ENCODE measurements at regions not wholly inside any gene's neighbourhood (a gene's known extent, or its start where the extent isn't known, plus 50 kb on each side); places are given as distances from the start of the nearest gene placed in this dataset.
"Not testable (repeated sequence)": the region's sequence is repeated elsewhere in the genome, so short reads cannot be mapped to it uniquely, and the experiment has no call there.

GRCh38 chr12:84502180-84502860 is 410.3 kb downstream of the SLC6A15 start:
- no peak for DNase-seq (ENCODE audit: low spot score)

GRCh38 chr12:84497819-84498218 is 414.8 kb downstream of the SLC6A15 start:
- peak; percentile 13 for DNase-seq (ENCODE audit: low spot score)

- no peak for DNase-seq (ENCODE audit: low spot score)
These were observed 416.9 kb downstream of the SLC6A15 start for GRCh38 chr12:84495711-84496110.

GRCh38 chr12:84492351-84492883 is 420.2 kb downstream of the SLC6A15 start:
- DNase-seq (ENCODE audit: low spot score) = no peak

- DNase-seq (ENCODE audit: low spot score) = no peak
These were observed 427.8 kb downstream of the SLC6A15 start for GRCh38 chr12:84484798-84485197.

- no peak for DNase-seq (ENCODE audit: low spot score)
These were observed 431.8 kb downstream of the SLC6A15 start for GRCh38 chr12:84480803-84481202.

- no peak for DNase-seq (ENCODE audit: low spot score)
These were observed 442.2 kb downstream of the SLC6A15 start for GRCh38 chr12:84470361-84470760.

GRCh38 chr12:84464616-84465015 is 448.0 kb downstream of the SLC6A15 start:
- no peak for DNase-seq (ENCODE audit: low spot score)

GRCh38 chr12:84463741-84464495 is 448.7 kb downstream of the SLC6A15 start:
- DNase-seq (ENCODE audit: low spot score) = peak; percentile 14

- no peak for DNase-seq (ENCODE audit: low spot score)
These were observed 457.0 kb downstream of the SLC6A15 start for GRCh38 chr12:84455598-84455997.

- not testable (repeated sequence) for DNase-seq (ENCODE audit: low spot score)
These were observed 466.1 kb downstream of the SLC6A15 start for GRCh38 chr12:84446478-84446877.

- DNase-seq (ENCODE audit: low spot score) = no peak
These were observed 476.5 kb downstream of the SLC6A15 start for GRCh38 chr12:84436134-84436533.

GRCh38 chr12:84435682-84436081 is 476.9 kb downstream of the SLC6A15 start:
- no peak for DNase-seq (ENCODE audit: low spot score)

GRCh38 chr12:84422340-84422739 is 490.3 kb downstream of the SLC6A15 start:
- DNase-seq (ENCODE audit: low spot score) = no peak

- no peak for DNase-seq (ENCODE audit: low spot score)
These were observed 491.5 kb downstream of the SLC6A15 start for GRCh38 chr12:84421103-84421502.

GRCh38 chr12:84416626-84417025 is 496.0 kb downstream of the SLC6A15 start:
- no peak for DNase-seq (ENCODE audit: low spot score)

- DNase-seq (ENCODE audit: low spot score) = no peak
These were observed 496.7 kb downstream of the SLC6A15 start for GRCh38 chr12:84415946-84416345.

GRCh38 chr12:84413656-84414055 is 498.9 kb downstream of the SLC6A15 start:
- DNase-seq (ENCODE audit: low spot score) = no peak

- DNase-seq (ENCODE audit: low spot score) = no peak
These were observed 500.4 kb downstream of the SLC6A15 start for GRCh38 chr12:84412226-84412625.

- no peak for DNase-seq (ENCODE audit: low spot score)
These were observed 501.6 kb downstream of the SLC6A15 start for GRCh38 chr12:84411031-84411430.

- DNase-seq (ENCODE audit: low spot score) = no peak
These were observed 503.7 kb downstream of the SLC6A15 start for GRCh38 chr12:84408936-84409335.

GRCh38 chr12:84406720-84407119 is 505.9 kb downstream of the SLC6A15 start:
- DNase-seq (ENCODE audit: low spot score) = not testable (repeated sequence)

GRCh38 chr12:84397846-84398245 is 514.8 kb downstream of the SLC6A15 start:
- no peak for DNase-seq (ENCODE audit: low spot score)

Measured in H4 (cell line).